ENCODE measurements at regions not wholly inside any gene's neighbourhood (a gene's known extent, or its start where the extent isn't known, plus 50 kb on each side); places are given as distances from the start of the nearest gene placed in this dataset.
A peak's percentile ranks its signal among the peaks of the same experiment; 100 is the strongest.

DNA sequence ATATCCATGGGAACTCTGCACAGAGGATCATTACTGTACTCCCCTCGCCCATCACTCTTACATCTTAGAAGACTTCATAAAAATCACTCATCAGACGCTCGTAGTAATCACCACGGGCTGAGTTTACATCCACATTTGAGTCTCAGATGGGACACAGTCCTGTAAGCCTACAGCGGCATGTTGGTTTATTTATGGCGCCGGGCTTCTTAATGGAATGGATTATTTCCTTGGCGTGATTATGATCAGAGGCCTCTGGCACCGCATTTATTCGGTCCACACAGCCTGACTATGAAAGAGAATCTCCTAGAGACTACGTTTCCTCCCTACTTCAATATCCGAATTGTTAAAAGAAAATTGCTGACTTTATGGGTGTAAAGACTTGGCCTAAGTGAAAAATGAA is 123.5 kb upstream of the FRMD4A start:
- no peak for DNase-seq (ENCODE audit: low read depth)
- no peak for TF ChIP-seq CTCF (IDR thresholded peaks at IDR 0.05; ENCODE audit: insufficient read depth, low read depth, low read length)
- no peak overlapping the region for H3K4me3 ChIP-seq (ENCODE audit: low read depth, low read length)

- DNase-seq (ENCODE audit: low read depth), result no peak
- no peak for TF ChIP-seq CTCF (IDR thresholded peaks at IDR 0.05; ENCODE audit: insufficient read depth, low read depth, low read length)
- no peak overlapping the region for H3K4me3 ChIP-seq (ENCODE audit: low read depth, low read length)
These were observed 122.9 kb upstream of the FRMD4A start for GRCh38 chr10:14453593-14453992.

DNA sequence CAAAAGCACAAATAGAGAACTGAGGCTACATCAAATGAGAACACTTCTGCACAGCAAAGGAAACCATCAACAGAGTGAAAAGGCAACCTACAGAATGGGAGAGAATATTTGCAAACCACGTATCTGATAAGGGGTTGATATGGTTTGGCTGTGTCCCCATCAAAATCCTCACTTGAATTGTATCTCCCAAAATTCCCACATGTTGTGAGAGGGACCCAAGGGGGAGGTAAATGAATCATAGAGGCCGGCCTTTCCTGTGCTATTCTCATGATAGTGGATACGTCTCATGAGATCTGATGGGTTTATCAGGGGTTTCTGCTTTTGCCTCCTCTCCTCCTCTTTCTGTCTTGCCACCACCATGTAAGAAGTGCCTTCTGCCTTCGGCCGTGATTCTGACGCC is 120.6 kb upstream of the FRMD4A start:
- no peak overlapping the region for H3K4me3 ChIP-seq (ENCODE audit: low read depth, low read length)
- no peak for TF ChIP-seq CTCF (IDR thresholded peaks at IDR 0.05; ENCODE audit: insufficient read depth, low read depth, low read length)
- no peak for DNase-seq (ENCODE audit: low read depth)

GRCh38 chr10:14450041-14450491 is 119.3 kb upstream of the FRMD4A start:
- DNase-seq (ENCODE audit: low read depth), result peak; percentile 24
- H3K4me3 ChIP-seq (ENCODE audit: low read depth, low read length), result no peak overlapping the region
- no peak for TF ChIP-seq CTCF (IDR thresholded peaks at IDR 0.05; ENCODE audit: insufficient read depth, low read depth, low read length)

DNA sequence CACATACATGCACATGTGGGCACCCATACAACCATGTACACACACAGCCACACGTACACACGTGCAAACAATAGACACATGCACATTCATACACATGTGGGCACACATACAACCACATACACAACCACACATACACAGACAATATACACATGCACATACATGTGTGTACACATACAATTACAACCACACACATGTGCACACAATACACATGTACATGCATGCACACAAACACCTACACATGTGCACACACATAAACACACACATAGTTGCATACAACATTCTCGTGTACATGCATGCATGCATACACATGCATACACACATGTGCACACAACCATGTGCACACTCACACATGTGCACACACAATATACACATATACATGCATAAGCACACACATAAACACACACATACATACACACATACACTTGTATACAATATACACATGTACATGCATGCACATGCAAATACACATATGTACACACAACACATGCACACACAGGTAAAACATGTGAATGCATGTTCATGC is 118.6 kb upstream of the FRMD4A start:
- no peak for TF ChIP-seq CTCF (IDR thresholded peaks at IDR 0.05; ENCODE audit: insufficient read depth, low read depth, low read length)
- DNase-seq (ENCODE audit: low read depth), result no peak
- no peak overlapping the region for H3K4me3 ChIP-seq (ENCODE audit: low read depth, low read length)

- no peak for DNase-seq (ENCODE audit: low read depth)
- no peak for TF ChIP-seq CTCF (IDR thresholded peaks at IDR 0.05; ENCODE audit: insufficient read depth, low read depth, low read length)
- H3K4me3 ChIP-seq (ENCODE audit: low read depth, low read length), result no peak overlapping the region
These were observed 117.7 kb upstream of the FRMD4A start for GRCh38 chr10:14448197-14448990.
